Body of pancreas (tissue), 4 donors: ENCODE measurements at regions not wholly inside any gene's neighbourhood (a gene's known extent, or its start where the extent isn't known, plus 50 kb on each side); places are given as distances from the start of the nearest gene placed in this dataset.

Experiments
- CTCF ChIP-seq, 7 experiments: fragments of 450-650 bp in 4 of 7; fragments of 200-600 bp in 3 of 7; sonication (generic) in 3 of 7; IDR thresholded peaks; one replicate each; pipeline ENCODE4 v1.5.1; 2016 to 2019; ENCODE audit warnings: antibody characterized with exemption in 7 of 7
- POLR2A ChIP-seq, 3 donors: fragments of 450-650 bp; IDR thresholded peaks; one replicate each; pipeline ENCODE4 v1.6.1; 2016; ENCODE audit warnings: antibody characterized with exemption in 3 of 3, mild to moderate bottlenecking in 2 of 3

DNA sequence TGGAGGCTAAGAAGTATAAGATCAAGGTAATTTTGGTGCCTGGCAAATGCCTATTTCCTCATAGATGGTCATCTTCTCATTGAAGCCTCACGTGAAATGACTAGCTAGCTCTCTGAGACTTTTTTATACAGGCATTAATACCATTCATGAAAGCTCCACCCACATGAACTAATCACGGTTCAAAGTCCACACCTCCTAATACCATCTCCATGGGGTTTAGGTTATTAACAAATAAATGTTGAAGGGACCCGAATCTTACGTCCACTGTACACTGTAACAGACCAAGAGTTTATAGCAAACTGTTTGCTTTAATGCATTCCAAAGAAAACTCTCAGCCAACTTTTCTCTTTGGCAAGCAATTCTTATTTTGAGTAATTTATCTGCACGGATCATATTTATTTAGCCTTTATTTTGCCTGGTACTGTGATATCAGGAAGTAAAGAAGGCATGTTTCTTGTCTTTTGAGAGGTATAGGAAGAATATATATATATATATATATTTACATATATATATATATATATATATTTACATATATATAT, 296.1 kb upstream of the LRRC7 start:
- no peak for TF ChIP-seq POLR2A (IDR thresholded peaks at IDR 0.05)
- no peak for TF ChIP-seq CTCF (IDR thresholded peaks at IDR 0.05)
